SKM-1 treated with dmso at 0.1 percent for 144 hours (cell line): ENCODE measurements at regions not wholly inside any gene's neighbourhood (a gene's known extent, or its start where the extent isn't known, plus 50 kb on each side); places are given as distances from the start of the nearest gene placed in this dataset.

Experiments
- DNase-seq: peaks from one replicate; lab custom pipeline; 2025; ENCODE audit not compliant: unreplicated experiment; lab: John Stamatoyannopoulos, UW

DNA sequence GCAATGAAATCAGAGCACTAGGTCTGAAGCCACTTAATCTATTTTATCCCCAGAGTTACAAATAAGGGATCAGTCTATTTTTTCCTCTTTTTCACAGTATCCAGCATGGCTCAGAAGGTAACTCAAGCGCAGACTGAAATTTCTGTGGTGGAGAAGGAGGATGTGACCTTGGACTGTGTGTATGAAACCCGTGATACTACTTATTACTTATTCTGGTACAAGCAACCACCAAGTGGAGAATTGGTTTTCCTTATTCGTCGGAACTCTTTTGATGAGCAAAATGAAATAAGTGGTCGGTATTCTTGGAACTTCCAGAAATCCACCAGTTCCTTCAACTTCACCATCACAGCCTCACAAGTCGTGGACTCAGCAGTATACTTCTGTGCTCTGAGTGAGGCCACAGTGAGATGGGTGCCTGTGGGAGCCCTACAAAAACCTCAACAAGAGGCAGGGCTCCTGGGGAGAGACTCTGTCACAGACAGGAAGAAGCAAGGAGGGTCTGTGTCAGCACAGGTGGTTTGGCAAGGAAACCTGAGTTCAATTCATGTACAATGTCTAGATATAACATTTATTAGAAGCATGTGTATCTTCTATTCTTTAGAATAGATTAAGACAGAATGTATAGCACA lies 334.3 kb upstream of the OR4E1 start:
- DNase-seq = no peak

DNA sequence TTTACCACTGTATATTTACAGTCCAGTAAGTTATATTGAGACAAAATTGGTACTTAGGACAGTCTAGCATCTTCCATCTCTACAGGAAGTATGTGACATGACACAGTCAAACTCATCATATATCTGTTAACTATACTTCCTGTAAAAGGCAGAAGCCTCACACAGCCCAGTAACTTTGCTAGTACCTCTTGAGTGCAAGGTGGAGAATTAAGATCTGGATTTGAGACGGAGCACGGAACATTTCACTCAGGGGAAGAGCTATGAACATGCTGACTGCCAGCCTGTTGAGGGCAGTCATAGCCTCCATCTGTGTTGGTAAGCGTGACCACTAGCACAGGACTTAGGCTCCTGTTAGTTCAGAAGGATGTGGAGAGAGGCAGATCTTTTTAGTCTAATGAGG lies 333.7 kb upstream of the OR4E1 start:
- DNase-seq = no peak

DNA sequence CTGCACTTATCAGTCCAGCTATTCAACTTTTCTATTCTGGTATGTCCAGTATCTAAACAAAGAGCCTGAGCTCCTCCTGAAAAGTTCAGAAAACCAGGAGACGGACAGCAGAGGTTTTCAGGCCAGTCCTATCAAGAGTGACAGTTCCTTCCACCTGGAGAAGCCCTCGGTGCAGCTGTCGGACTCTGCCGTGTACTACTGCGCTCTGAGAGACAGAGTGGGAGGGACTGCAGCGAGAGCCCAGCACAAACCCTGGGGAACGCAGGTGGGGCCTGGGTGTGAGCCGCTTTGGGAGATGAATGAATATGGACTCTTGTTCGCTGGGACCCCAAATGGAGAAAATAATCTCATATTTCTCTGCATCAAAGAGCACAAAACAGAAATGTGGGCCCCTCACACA lies 329.8 kb upstream of the OR4E1 start:
- DNase-seq = no peak

DNA sequence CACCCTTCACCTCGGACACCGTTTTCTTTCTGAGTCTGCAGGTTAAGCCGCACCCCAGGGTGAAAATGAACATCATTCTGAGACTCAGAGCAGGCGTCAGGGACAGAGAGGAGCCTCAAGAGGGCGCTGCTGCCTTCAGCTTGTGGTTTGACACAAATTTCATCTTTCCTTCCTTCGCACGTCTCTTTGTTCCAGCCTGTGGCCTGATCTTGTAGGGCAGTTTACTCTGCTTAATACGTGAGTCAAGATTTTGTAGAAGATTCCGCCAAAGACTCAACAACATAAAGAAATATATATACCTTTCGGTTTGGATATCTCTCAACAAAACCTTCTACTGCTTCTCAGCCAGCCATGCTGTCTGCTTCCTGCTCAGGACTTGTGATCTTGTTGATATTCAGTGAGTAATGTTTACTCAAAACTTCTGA lies 329.3 kb upstream of the OR4E1 start:
- peak; percentile 26 for DNase-seq

DNA sequence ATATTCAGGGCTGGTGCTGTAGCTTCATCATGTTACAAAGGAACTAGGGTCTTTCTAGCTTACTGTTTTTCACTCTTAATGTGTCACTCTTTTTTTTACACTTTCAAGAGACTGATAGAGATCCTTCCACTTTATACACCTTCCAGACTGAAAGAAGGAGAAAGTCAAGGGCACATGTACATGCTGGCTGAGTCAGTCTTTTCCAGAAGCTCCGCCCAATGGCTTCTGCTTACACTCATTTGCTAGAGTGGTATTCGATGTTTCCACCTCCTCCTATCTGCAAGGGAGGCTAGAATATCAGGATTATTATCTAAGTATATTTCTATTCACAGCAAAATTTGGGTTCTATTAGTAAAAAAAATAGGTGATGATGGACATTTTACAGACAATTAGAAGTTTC lies 325.8 kb upstream of the OR4E1 start:
- no peak for DNase-seq

DNA sequence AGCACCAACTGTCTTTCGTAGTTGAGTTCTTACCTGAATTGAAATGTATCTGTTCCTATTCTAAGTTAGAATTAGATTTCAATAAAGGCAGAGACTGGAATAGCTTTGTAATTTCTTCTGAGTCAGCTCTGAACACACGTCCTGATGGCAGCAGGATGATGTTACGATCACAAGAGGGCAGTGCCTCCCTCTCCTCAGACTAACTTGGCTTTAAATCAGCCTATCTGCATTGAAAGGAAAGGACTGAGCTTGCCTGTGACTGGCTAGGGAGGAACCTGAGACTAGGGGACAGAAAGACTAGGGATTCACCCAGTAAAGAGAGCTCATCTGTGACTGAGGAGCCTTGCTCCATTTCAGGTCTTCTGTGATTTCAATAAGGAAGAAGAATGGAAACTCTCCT lies 323.7 kb upstream of the OR4E1 start:
- DNase-seq = no peak

DNA sequence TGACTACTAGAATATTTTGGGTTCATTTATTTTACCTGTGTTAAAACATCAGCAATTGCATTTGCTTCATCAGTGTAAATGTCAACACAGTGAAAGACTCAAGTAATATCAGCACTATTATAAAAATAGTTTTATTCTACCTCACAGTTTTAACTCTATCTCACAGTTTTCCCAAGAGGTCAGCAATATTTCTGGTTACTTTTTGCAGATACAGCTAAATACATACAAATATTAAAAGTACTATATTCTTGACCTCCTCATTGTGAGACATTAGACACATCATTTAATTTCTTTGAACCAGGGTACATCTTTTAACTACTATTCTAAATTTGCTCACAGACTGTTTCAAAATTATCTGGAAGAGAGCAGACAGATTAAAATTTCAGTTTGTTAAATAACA lies 321.7 kb upstream of the OR4E1 start:
- no peak for DNase-seq

DNA sequence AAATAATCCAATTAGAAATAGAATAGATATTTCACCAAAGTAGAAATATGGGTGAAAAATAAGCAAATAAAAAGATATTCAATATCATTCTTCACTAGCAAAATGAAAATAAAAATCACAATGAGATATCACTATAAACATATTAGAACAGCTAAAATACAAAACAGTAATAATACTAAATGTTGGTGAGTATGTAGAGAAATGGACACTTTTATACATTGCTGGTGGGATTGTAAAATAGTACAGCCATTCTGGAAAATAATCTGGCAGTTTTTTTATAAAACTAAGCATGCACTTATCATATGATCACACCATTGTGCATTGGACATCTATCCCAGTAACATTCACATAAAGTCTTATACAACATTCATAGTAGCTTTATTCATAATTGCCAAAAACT lies 320.2 kb upstream of the OR4E1 start:
- no peak for DNase-seq

DNA sequence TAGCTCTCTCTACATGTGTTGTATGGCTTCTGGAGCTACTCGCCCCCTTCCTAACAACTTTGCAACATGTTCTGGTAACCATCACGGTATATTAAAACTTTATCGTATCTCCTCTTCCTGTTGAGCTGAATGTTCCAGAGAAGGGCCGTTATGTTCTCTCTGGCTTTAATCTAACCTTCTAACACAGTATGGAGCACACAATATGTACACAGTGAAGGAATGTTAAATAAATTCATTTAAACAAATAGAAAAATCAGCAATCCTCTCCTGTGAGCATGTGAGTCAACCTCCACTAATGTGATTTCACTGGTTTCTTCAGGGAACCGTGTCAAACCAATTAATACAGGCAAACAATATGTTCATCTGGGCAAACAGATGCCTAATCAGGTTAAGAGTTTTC lies 319.5 kb upstream of the OR4E1 start:
- DNase-seq = no peak

DNA sequence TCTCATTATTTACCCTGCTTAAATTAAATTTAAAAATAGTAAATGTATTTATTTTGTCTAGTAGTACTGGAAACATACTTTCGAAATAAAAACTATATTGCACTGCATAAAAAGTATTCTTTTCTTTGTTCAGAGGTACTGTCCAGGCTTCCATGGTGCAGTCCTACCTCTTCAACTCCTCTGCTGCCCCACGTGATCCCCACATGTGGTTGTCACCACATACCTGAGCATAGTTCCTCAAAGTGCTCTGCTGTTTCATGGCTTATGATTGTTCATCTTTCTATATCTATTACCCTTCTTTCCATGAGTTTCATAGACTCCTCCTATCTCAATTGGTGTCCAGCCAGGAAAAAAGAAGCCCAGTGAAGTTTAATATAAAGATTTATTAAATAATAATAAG lies 317.5 kb upstream of the OR4E1 start:
- DNase-seq = no peak

DNA sequence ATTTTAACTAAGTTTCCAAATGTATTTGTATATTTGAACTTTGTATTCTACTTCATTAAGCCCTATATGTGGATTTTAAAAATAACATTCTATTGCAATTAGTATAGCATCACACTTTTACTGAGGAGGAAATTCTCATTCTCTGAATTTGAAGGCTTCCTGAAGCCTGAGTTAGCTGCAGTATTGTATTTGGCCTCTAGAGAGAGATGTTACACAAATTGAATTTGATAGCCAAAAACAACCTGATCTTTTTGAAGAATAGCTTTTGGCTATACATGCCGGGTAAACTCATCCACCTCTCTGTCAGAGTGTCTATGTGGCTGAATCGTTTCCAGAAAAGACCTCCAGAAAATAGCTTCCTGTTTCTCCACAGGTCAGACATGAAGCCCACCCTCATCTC lies 316.5 kb upstream of the OR4E1 start:
- DNase-seq = no peak

DNA sequence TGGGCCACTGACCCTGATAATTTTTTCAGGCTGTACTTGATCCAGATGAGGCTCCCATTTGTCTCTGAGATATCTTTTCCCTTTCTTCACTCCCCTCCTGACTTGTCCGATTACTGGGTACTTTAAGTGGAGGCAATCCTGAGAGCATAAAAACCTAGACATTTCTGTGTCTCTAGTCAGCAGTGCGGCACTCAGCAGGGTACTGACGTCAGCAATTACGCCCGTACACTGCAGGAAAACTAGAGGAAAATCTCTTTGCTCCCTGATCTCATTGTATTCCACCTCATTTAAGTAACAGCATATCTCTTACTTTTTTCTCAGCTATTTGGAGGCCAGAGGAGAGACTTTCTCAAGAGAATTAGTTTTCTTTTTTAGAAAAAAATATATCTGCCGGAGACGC lies 315.5 kb upstream of the OR4E1 start:
- DNase-seq = no peak

DNA sequence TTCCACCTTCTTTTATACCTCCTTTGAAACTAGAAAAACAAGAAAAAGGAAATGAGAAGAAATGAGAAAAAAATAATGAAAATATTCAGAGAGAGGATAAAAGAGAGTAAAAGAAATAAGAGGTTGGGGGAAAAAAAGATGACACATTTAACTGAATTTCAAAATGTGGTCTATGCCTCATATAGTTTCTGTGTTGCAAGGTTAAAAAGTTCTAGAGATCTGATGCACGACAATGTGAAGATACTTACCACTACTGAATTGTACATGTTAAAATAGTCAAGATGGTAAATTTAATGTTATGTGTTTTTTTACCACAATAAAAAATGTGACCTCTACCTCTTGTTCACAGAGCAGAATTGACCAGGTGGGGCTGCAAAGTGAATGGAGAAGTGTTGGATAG lies 314.8 kb upstream of the OR4E1 start:
- DNase-seq = no peak

DNA sequence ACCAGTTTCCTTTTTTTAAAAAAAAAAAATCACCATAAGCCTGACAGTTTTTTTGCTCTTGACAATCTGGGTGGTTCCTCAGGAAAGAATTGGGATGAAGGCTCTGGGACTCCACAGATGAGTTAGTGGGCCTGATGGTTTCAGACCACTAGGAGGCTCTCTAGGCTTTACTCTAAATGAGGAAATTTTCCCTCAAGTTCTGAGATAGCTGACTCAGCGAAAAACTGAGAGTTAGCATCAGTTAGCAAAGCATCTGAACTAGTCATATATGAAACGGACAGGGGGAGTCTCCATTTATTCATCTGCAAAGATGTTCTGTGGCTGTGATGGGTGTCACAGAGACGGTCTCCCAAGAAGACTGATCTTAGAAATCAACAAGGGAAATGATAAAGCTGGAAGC lies 314.3 kb upstream of the OR4E1 start:
- DNase-seq = peak; percentile 35

DNA sequence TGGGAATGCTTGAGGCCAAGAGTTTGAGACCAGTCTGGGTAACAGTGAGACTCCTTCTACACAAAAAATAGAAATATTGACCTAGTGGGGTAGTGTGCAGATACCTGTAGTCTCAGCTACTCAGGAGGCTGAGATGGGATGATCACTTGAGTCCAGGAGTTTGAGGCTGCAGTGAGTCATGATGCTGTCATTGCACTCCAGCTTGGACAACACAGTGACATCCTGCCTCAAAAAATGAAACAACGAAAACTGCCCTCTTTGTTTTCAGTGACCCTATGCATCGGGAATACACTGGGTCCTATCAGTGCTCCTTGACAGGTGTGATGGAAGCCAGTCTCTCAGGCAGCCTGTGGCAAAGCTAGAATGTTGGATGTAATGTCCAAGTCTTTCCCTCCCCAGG lies 311.5 kb upstream of the OR4E1 start:
- DNase-seq = no peak

DNA sequence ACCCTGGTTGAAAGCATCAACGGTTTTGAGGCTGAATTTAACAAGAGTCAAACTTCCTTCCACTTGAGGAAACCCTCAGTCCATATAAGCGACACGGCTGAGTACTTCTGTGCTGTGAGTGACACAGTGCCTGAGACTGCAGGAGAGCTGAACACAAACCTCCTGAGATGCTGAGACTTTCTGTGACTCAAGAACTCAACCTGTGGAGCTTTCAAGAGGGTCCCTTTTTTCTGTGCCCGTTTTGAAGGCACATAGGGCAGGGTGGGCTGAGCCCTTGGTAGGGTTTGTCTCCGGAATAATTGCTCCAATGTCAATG lies 305.3 kb upstream of the OR4E1 start:
- DNase-seq = no peak

DNA sequence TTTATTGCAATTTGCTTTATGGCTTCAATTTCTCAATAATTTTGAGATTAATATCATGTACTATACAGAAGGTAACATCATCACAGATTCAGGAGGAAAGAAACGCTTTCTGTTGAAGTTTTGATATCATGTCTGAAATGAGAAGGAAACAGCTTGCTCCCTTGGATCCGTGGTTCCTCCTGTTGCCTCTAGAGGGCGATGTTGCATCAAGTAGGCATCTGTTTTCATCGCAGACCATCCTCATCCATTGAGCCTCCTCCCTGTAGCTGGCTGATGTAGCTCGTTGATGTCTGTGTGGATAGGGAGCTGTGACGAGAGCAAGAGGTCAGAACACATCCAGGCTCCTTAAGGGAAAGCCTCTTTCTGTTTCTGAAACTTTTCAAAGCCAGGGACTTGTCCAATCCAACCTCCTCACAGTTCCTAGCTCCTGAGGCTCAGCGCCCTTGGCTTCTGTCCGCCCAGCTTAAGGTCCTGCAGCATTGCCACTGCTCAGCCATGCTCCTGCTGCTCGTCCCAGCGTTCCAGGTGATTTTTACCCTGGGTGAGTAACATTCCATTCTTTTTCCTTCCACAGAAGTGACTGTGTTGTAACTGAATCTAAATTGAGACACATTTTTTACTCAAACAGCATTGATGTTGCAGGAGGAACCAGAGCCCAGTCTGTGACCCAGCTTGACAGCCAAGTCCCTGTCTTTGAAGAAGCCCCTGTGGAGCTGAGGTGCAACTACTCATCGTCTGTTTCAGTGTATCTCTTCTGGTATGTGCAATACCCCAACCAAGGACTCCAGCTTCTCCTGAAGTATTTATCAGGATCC lies 304.8 kb upstream of the OR4E1 start:
- DNase-seq = no peak

DNA sequence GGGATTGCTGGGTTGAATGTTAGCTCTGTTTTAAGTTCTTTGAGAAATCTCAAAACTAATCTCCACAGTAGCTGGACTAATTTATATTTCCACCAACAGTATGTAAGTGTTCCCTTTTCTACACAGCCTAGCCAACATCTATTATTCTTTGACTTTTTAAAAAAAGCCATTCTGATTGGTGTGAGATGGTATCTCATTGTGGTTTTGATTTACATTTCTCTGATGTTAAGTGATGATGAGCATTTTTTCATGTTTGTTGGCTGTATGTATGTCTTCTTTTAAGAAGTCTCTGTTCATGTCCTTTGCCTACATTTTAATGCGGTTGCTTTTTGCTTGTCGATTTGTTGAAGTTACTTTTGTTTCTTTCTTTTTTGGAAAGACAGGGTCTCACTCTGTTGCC lies 301.1 kb upstream of the OR4E1 start:
- no peak for DNase-seq

DNA sequence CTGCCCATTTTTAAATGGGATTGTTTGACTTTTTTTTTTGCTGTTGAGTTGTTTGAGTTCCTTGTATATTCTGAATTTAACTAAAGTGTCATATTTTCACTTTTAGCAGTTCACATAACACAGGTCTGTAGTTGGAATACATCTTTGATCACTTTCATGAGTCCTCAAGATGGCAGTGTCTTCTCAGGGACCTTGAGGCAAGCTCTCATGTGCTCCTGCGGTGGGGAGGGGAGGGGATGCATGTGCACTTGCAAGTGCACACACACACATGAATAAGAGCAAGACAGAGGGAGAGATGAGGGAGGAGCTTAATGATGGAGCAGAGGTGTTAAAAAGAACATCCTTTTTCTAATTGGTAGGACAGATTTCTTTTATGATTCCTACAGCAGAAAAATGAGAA lies 291.4 kb upstream of the OR4E1 start:
- no peak for DNase-seq

DNA sequence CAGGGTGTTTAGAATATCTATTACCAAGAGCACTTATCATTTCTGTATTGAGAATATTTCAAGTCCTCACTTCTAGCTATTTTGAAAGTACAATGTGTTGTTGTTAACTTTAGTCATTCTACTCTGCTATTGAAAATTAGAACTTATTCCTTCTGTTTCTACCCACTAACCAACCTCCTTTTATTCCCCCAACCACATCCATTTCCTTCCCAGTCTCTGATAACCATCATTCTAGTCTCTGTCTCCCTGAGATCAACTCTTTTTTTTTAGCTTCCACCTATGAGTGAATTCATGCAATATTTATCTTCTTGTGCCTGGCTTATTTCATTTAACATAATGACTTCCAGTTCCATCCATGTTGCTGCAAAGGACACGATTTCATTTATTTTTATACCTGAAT lies 290.6 kb upstream of the OR4E1 start:
- no peak for DNase-seq

DNA sequence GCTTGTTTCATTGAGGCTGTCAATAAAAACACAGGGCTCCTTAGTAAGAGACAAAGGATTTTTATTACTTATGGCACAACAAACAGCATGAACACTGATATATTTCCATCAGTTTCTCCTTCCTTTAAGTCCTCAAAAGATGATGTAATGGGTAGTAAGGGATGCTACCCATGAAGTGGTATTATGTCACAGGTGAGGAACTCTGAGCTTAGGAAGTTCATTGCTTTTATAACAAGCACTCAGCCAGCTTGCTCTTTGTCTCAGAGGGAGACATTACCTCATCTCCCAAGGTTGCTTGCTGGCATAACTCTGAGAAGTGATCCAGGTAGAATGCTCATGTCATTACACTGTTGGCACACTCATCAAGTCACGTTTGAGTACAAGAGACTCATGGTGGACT lies 287.0 kb upstream of the OR4E1 start:
- no peak for DNase-seq

DNA sequence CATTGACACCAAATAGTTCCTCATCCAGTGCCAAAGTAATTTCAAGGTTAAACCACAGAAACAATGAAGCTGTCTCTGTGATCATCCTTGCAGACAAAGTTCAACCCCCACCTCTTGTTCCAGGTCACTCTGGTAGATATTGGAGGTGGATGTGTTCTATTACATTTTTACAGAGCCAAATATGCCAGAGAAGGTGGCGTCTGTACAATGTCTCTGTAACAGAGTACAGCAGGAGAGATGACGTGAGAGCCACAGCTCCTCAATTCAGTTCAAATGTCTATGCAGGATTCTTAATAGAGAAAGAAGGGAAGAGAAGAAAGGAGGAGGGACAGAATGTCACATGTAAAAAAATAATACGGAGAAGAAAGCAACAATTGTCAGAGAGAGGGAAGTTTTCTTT lies 268.3 kb upstream of the OR4E1 start:
- DNase-seq = no peak
